22Rv1 (cell line): ENCODE measurements at regions not wholly inside any gene's neighbourhood (a gene's known extent, or its start where the extent isn't known, plus 50 kb on each side); places are given as distances from the start of the nearest gene placed in this dataset.

ENCODE experiments used
- CTCF ChIP-seq: fragments of 450-650 bp; IDR thresholded peaks from 2 replicates; pipeline ENCODE4 v1.5.1; 2017; ENCODE audit warnings: mild to moderate bottlenecking
- ZFX ChIP-seq: fragments of 450-650 bp; IDR thresholded peaks from 2 replicates; pipeline ENCODE4 v1.6.1; 2017; ENCODE audit warnings: antibody characterized with exemption, borderline replicate concordance

GRCh38 chr6:14619419-14619781, 501.8 kb downstream of the CD83 start:
- TF ChIP-seq CTCF (no peak), ZFX (no peak)
